ENCODE measurements at regions not wholly inside any gene's neighbourhood (a gene's known extent, or its start where the extent isn't known, plus 50 kb on each side); places are given as distances from the start of the nearest gene placed in this dataset.
"Not testable (repeated sequence)": the region's sequence is repeated elsewhere in the genome, so short reads cannot be mapped to it uniquely, and the experiment has no call there.

DNA sequence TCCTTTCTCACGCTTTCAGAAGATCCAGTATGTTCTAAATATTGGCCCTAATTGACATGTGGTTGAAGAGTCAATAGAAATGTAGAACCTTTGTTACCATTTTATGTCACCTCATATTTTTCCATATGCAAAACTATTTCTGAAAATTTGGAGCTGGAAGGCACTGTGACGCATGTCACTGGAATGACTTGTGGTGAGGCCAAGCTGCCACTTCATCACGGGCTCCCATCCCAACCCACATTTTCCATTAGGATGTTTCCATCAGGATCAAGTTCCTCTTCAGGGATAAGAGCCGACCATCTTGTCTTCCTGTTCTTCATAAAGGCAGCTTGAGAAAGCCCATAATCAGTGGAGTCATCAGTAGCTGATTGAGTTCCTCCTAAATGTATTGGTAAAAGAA lies 1241.7 kb downstream of the GATA3 start:
- no peak for DNase-seq (ENCODE audit: low read depth)

DNA sequence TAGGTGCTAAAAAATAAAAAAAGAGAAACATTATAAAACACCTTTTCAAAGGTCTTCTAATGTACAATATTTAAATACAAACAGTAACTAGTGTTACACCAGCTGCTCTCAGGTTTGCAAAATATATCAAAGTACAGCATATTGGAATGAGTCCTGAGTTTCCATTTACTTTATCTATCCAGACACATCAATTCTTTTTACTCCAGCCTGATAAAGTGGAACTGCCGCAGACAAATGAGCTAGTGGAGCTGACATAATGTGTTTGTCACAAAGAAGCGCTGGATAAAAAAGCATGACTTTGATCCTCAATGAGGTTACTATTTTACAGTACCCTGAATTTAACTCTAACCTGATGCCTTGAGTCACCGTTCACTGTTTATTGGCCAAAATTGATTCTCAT lies 1243.1 kb downstream of the GATA3 start:
- no peak for DNase-seq (ENCODE audit: low read depth)

GRCh38 chr10:9299966-9300365 lies 1245.5 kb downstream of the GATA3 start:
- DNase-seq (ENCODE audit: low read depth), result no peak

- no peak for DNase-seq (ENCODE audit: low read depth)
These were observed 1246.7 kb downstream of the GATA3 start for GRCh38 chr10:9301148-9301547.

GRCh38 chr10:9301554-9301953 lies 1247.1 kb downstream of the GATA3 start:
- no peak for DNase-seq (ENCODE audit: low read depth)

DNA sequence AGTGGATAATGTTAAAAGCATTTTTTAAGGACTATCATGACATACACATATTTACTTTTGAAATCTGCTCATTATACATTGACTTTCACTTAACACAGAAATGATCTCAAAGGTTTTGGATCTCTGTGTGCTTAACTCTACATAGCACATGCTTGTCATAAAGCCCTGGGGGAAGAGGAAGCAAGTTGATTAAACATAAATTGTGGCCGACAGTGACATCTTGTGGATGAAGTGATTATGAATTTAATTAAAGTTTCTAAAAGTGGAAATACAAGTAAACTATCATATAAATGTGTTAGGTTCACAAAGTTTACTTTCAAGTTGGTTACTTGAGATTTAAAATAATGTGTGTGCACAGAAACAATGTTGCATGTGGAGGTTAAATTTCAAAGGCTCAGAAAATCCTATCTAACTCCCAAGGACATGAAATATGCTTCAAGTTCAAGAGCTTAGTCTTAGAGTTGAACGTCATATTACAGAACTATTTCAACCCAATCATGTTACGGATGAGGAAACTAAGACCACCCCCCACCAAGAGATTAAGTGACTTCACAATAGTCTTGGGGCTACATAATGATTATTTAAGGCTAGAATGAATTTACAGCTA lies 1247.8 kb downstream of the GATA3 start:
- DNase-seq (ENCODE audit: low read depth), result no peak

- no peak for DNase-seq (ENCODE audit: low read depth)
These were observed 1250.6 kb downstream of the GATA3 start for GRCh38 chr10:9305018-9305655.

DNA sequence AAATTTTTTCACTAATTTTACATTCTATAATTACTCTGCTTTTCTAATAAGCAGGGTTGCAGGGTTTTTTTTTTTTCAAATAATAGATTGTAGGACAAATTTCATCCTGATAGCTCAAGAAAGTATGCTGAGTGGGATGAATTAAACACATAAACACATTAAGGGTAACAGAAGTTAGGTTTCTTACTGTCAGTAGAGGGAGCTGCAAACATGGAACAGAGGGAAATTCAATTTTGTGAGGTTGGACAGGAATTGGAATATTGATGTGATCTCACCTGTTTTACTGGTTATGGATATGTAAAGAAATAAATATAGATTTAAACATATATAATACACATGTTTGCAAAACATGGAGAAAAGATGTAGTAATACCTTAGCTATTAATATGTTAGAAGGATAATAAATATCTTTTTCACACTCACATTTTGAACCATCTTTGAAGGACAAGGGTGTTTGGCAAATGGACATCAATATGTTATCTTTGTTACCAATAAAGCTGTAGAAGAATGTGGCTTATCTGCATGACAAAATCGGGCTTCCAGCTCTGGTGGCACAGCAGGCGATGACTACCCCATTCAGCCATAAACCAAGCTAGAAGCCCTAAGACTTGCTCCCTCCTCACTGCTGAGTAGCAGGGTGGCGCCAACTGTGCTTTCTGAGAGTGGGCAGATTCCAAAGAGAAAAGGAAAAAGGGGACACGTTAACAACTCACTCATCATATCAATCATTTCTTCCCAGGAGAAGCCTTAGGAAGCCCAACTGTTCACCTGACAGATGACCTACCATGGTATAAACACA lies 1257.4 kb downstream of the GATA3 start:
- DNase-seq (ENCODE audit: low read depth), result no peak

DNA sequence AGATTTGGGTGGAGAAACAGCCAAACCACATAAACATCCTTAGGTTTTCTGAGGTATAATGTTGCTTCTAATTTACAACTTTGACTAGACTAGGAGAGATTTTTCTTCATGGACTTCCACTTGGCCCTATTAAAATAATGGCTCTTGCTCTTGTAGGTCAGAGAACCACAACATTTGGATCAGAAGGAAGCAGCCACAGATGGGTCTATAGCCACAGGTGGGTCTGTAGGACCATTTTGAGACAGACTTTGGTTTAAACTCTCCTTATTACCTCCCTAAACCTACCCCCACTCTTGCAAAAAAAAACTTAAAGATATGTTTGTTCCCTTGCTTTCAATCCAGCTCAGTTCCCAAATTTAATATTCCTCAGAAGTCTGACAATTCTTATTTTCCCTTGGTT lies 1260.8 kb downstream of the GATA3 start:
- no peak for DNase-seq (ENCODE audit: low read depth)

DNA sequence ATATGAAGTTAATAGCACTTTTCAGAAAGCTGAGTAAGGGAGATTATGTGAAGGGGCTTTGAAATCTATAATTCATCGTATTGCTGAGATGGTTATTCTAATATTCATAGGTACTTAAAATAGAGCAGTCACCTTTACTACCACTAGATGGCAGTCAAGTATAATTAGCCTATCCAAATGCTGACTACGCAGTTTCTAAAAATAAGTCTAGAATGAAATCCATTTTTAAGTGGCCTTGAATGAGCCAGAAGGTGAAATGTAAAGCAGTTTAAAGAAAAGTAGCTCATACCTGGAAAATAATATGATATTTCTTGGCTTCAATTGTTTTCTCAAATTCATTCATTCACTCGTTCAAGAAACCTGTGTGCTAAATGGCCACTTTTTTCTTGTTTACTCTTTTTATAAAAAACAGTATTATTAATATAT lies 1277.1 kb downstream of the GATA3 start:
- DNase-seq (ENCODE audit: low read depth), result no peak

GRCh38 chr10:9334270-9334669 lies 1279.8 kb downstream of the GATA3 start:
- no peak for DNase-seq (ENCODE audit: low read depth)

- DNase-seq (ENCODE audit: low read depth), result no peak
These were observed 1285.2 kb downstream of the GATA3 start for GRCh38 chr10:9339716-9340115.

DNA sequence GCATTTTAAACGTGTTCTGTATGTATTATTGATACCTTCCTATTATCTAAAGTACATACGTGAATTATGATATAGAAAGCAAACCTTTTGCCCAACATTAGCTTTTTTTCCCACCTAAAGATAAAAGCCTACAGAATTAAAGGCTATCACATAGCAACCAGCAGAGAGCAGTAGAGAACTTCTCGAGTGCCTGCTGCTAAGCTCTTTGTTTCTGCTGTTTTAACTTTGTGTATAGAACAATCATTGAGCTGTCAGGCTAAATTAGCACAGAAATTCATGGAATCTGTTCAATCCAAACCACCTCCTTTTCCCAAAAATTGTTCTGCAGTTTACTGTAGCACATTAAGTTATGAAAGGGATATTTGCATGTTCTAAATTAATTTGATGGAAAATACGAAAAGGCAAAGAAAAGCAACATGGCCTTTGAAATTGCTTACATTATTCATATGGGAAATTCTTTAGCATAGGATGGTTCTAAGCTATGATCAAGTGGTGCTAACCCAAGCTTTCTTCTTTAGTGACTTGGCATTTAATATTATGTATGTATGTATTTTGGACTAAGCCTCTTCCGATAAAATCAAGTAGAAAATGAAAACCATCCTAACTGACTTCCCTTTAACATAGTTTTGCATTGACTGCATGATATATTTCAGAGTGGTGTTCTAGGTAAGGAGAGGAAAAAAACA lies 1288.5 kb downstream of the GATA3 start:
- DNase-seq (ENCODE audit: low read depth), result no peak

DNA sequence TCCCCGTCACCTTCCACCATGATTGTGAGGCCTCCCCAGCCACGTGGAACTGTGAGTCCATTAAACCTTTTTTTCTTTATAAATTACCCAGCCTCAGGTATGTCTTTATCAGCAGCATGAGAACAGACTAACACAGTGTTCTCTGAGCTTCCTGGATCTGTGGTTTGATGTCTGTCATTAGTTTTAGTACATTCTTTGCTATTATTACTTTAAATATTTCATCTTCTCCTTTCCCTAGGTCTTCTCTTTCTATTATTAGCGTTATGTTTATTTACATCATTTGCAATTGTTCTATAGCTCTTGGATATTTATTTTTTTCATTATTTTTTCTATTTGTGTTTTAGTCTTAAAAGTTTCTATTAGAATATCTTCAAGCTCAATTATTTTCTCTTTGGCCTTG lies 1293.4 kb downstream of the GATA3 start:
- not testable (repeated sequence) for DNase-seq (ENCODE audit: low read depth)

- DNase-seq (ENCODE audit: low read depth), result no peak
These were observed 1303.0 kb downstream of the GATA3 start for GRCh38 chr10:9357471-9357870.

DNA sequence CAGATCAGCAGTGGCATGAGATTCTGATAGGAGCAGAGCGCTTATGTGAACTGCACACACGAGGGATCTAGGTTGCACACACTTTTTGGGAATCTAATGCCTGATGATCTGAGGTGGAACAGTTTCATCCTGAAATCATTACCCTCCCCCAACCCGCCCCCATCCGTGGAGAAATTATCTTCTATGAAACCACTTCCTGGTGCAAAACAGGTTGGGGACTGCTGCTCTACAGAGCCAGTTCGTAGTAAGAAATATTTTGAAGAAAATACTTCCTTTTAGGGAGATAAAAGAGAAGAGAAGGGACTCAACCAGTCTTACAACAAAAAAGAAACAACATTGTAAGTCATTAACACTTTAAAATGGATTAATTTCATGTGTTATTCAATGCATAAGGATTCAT lies 1308.2 kb downstream of the GATA3 start:
- no peak for DNase-seq (ENCODE audit: low read depth)

DNA sequence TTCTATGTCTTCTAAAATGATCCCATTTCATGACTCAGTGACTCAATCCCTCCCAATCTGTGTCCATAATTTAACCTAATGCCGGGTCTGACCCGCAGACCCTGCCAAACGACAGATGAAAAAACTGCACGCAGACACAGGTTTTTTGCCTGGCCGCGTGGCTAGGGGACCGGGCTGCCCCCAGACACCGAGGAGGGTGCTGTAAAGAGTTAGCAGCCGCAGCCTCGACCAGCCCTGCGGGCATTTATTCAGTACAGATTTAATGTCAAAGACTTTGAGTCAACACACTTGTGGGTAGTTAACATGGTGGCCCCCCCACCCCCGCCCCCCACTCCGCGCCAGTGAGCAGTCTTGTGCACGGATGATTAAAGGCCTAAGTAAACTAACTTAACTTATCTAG lies 1324.7 kb downstream of the GATA3 start:
- DNase-seq (ENCODE audit: low read depth), result no peak

GRCh38 chr10:9381733-9382532 lies 1327.4 kb downstream of the GATA3 start:
- no peak for DNase-seq (ENCODE audit: low read depth)

GRCh38 chr10:9382533-9382866 lies 1328.0 kb downstream of the GATA3 start:
- DNase-seq (ENCODE audit: low read depth), result no peak

- DNase-seq (ENCODE audit: low read depth), result no peak
These were observed 1336.0 kb downstream of the GATA3 start for GRCh38 chr10:9390516-9390915.

- DNase-seq (ENCODE audit: low read depth), result no peak
These were observed 1344.9 kb downstream of the GATA3 start for GRCh38 chr10:9399275-9399983.
